NCI-H510A treated with DMSO at 0.1 percent for 48 hours (cell line): ENCODE measurements at regions not wholly inside any gene's neighbourhood (a gene's known extent, or its start where the extent isn't known, plus 50 kb on each side); places are given as distances from the start of the nearest gene placed in this dataset.

Source experiments
- DNase-seq: peaks from one replicate; lab custom pipeline; 2025; lab: John Stamatoyannopoulos, UW

DNA sequence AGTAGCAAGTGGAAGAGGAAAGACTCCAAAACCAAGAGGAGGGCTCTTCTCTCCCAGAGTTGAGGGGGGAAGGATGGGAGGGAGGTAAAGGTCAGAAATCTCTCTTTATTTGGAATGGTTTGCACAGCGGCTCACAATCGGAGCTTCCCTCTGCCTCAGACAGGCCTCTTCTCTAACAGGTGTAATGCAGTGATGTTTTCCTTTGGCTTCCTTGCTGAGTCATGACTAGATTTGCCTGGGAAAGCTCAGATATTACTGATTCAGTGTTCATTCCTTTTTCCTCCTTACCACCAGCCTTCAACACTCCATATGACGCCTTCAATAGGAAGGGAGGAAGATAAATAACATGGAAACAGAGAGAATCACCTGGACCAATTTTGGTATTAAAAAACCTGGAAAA lies 136.6 kb downstream of the RNF152 start:
- no peak for DNase-seq

DNA sequence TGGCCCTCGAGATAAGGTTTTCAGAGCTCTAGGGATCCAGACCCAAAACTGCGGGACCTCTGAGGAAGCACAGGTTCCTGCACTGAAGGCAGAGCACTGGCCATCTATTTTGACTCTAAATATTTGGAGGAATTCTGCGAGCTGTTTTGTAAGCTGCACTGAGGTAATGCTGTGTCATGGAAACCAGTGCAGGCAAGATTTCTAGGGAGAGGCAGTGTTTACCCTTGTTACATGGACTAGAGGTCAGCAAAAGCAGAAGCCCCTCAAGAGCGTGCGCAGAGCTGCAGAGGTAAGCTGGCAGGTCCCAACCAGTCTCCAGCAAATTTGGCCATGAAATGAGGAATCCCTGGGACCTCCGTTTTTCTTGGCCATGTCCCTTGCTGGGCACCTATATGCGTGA lies 137.3 kb downstream of the RNF152 start:
- DNase-seq: no peak

DNA sequence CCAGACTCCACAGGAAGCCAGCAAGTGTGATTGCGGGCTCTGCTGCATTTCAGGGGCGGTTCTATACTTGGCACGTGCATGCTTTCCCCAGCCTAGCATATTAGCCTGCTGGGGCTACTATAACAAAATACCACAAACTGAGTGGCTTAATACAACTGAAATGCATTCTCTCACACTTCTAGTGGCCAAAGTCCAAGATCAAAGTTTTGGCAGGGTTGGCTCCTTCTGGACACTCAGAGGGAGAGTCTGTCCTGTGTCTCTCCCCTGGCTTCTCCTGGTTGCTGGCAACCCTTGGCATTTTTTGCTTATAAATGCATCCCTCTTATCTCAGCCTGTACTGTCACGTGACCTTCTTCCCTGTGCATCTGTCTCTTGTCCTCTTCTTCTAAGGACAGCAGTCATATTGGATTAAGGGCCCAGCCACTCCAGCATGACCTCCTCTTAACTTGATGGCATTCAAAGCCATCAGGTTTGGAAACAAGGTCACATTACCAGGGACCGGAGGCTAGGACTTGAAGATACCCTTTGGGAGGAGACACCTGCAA lies 138.7 kb downstream of the RNF152 start:
- DNase-seq: no peak

DNA sequence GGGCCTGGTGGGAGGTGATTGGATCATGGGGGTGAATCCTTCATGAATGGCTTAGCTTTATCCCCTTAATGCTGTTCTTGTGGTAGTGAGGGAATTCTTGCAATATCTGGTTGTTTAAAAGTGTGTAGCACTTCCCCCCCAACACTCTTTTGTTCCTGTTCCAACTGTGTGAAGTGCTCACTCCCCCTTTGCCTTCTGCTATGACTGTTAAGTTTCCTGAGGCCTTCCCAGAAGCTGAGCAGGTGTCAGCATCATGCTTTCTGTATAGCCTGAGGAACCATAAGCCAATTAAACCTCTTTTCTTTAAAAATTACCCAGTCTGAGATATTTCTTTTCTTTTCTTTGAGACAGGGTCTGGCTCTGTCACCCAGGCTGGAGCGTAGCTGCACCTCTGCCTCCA lies 139.4 kb downstream of the RNF152 start:
- no peak for DNase-seq

DNA sequence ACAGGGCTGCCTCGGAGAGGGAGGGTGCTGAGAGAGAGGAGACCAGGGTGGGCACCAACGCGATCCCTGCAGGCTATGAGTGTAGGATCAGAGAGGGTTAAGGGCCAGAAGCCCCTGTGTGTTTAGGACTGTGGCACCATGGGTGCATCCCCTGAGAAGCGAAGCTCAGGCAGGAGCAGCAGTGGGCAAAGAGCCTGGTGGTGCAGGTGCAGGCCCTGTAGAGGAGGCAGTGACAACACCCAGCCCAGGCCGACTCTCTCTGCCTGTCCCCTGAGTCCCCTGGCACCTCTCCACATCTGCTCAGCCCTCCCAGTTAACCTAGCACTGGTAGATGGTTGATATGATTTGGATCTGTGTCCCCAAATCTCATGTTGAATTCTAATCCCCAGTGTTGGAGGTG lies 139.8 kb downstream of the RNF152 start:
- no peak for DNase-seq

DNA sequence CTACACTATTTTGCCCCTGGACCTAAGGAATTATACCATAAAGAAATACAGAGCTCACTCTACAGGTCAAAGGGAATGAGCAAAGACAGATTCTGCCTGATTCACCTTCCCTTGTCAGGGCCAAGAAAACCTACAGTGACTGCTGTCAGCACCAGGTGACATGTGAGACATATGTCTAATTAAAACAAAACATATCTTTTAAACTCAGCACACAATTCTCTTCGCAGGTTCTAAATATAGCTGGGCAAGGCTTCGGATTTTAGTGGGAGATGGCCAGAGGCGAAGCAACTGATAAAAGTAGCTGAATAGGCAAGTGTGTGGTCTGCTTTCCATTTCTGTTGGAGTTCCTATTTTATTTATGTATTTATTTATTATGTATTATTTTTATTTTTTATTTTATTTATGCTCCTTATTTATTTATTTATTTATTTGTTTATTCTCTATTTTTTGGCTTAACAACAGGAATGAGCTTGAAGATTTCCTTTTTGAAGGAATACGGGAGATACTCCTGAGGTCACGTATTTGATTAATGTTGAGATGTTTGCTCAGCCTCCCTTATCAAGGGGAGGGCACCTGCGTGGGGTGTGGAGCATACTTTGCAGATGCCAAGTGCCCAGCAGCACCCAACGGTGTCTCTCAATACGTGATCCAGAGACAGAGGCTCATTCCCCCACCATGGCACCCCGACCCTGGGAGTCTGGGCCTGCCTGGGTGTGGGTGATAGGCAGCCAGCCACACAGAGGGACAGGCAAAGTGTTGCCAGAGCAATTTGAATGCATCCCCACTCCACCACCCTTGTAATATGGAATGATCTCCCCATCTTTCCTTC lies 141.8 kb downstream of the RNF152 start:
- no peak for DNase-seq

DNA sequence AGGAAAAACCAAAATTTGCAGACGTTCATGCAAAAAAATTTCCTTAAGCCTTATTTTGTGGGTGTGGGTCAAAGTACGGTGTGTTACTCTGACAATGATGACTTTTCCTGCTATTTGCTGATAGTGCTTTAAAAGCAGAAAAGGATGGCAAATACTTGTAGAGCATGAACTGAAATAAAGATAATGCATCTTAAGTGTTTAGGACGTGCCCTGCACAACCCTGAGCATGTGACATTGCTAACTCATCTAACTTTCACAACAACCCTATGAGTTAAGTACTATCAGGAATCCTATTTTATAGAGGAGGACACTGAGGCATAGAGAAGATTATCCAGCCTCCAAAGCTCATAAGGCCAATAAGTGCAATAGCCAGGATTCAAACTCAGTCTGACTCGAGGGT lies 143.3 kb downstream of the RNF152 start:
- DNase-seq: no peak

DNA sequence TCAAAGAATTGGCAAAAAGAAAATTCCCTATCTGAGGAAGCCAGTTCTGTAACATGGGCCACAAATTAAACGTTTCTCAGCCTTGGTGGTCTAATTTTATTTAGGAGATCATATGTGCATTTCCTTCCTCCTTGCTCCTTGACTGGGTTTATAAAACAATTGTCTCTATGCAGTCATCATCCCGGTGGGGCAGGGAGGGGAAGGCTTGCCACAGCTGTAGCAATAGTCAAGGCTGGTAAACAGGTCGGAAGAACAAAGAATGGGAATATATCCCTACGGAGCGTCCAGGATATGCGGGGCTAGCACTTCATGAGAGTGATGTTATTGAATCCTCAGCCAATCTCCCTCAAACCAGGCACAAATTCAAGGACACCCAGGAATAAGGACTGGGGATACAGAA lies 143.8 kb downstream of the RNF152 start:
- no peak for DNase-seq

DNA sequence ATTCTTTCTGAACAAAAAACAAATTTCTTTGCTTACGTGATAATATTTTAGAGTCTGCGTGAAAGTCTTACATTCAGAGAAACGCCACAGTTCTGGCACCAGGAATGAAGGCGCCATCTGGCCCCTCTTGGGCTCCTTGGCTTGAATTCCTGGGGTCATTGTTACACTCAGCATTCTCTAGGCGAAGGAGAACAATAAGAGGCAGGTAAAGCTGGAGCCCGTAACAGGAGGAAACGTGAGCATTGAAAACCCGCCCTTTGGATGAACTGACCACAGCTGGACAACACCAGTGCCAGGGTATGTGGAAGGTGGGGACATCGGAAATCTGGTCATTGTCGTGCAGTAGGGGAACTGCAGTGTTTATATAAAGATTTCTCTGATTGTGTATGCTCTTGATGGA lies 144.8 kb downstream of the RNF152 start:
- no peak for DNase-seq

DNA sequence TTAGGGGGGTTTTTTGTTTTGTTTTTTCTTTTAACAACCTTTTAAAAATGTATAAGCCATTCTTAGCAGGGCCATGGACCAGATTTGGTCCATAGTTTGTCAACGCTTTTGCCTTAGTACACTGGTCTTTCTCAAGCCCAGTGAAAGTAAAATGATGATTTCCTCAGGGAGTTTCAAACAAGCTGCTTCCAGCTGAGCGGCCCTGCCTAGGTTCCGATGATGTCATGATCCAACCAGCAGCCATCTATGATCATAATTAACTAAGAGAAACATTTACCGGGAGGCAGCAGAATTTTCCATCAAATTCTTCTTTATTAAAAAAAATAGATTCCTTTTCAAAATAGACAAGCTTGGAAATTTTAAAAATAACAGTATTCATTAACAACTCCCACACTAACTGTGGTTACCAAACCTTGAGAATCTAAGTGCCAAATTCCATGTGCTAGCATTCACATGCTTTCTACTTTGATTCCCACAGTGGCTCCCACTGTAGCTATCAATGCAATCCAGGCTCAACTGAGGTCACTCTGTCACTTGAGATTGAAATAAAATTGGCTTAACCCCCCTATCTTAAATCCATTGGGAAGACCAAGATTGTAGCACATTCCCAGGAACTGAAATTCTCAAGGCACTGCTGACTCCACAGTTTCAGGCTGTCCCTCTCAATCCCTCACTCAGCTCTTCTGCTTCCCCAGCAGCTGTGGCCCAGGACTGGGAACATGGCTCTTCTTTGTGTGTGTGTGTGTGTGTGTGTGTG lies 148.9 kb downstream of the RNF152 start:
- no peak for DNase-seq

DNA sequence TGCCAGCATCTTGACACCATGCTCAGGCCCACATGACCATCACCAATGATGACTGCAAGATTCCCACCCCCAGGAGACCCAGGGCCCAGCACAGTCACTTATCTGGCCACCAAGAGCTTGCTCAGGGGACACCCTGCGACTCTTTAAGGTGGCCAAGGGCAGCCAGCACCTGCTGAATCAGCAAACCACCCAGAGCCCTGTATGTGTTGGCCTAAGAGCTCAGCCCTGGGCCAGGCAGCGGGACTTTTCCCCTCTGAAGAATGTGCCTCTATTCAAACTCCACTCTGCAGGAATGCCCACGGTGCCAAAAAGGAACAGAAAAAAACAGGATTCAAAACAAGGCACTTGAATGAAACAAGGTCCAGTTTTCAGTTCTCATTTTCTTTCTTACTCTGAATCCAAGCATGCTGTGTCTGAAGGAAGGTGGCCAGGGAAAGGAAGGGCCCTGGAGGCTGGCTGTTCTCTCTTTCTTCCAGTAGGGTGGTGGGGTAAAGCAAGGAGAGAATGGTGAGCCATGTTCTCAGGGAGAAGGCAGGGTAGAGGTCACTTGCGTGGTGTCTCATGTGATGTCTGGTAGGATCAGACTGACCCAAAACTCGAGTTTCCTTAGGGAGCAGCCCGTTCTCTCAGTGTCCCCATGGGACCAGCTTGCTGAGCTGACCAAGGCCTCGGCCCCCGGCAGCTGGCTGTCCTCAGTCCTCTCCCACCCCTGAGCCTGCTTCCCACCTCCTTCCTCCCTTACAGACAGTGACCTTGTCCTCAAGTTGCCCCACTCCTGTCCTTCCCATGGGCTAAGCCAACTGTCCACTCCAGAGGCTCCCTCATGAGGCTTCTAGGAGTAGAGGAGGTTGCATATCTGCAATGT lies 150.0 kb downstream of the RNF152 start:
- DNase-seq: no peak

DNA sequence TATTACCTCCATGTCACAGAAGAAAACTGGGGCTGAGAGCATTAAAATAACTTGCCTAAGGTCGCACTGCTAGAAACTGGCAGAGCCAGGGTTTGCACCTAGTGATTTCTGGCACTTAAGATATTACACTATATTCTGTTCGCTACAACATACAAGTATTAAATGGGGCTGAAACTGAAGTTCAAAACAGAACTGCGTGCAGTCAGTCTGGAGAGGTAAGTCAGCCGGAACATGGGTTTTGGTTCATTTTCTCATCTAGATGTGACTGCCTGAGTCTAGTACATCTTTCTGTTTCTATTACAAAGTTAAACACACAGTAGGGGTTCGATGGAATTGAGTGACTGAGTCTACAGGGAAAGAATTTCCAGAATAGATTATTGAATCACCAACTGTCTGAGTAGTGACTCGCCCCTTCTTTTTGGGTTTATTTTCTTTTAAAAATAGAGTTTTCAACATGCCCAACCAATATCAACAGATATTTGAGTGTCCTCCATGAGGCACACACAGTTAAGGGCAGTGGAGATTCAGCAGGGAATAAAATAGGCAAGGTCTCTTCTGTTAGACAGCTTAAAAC lies 150.8 kb downstream of the RNF152 start:
- no peak for DNase-seq

DNA sequence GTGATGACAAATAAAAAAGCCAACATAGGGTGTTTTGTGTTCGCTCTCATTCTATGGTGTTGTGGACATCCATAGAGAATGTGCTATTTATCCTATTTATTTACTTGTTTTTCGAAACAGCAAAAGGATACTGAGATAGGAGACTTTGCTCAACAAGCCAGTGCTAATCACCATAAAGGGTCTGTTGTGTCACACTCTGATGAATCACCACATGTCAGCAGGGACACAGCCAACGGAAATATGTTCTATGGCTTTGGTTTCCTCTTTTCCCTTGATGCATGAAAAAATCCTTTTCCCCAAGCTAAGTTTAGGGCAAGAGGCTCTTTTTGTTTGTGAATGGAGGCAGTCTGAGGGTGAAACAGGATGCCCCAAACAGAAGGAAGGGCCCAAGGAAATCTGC lies 154.3 kb downstream of the RNF152 start:
- DNase-seq: no peak

DNA sequence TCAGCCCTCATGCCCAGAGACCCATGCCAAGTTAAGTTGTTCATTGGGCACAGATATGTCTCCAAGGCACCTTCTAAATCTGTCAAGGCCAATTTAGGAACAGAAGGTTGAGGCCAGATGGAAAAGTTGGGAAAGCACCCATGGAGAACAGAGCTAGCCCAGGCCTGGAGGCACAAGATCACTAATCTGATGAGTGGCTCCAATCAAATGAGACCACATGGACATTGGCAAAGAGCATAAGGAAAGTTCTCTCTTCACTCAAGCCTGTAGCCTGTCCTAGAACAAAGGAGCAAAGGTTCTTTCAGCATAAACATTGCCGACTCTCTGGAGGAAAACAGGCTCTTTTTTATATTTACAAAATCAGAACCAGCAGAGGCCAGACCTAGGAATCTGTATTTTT lies 154.8 kb downstream of the RNF152 start:
- DNase-seq: no peak

DNA sequence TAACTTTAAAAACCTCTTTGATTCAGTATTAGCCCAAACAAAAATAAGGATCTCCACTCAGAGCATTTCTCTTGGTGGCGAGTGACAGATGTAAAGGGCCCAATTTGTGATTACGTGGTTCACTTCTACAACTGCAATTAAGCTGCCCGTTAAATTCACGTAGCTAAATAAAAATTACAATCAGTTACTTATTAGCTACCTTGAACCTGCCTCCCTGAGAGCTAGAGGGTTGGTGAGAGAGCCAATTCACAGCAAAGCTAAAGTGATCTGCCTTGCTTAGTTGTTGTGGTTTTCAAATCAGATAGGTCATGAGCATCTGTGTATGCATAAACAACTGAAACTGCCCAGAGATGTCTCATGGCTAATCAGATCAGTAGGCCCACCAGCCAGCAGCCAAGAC lies 156.7 kb downstream of the RNF152 start:
- no peak for DNase-seq

DNA sequence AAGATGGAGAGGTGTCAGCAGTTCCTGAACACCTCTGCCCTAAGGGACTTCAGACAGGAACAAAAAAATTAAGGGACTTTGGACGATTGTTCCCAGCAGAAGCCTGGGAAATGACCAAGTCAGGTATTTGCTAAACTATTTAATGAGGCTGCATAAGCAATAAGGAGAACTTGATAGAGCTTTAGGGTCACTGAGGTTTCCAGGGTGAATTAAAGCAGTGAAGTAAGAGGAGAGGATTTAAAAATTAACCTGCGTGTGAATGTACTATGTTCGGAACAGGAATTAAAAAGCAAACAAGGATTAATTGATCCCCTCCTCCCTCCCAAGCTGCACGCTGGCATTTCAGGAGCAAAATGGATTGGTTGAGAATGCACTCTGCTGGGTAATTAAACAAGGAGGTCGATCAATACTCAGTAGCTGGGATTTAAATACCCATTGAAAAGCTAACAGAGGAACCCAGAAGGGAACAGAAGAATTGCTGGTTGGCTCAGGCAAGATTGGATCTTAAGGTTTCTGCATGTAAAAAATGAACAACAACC lies 157.2 kb downstream of the RNF152 start:
- DNase-seq: no peak

DNA sequence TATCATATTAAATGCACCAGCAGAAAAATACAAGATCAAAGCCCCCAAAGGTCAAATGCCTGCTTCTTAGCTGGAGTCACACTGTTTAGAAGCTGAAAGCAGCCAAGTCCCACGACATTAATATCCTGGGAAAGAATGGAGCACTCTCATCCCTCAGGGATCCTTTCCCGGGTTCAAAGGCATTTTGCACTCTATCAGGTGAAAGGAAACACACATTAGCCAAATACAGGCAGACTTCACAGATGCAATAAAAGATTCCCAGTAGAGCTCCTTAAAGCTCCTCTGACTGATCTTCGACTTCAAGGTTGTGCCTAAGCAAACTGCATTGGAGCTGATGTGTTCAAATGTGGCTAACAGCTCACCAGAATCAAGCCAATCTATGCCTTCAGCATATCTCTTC lies 158.4 kb downstream of the RNF152 start:
- no peak for DNase-seq

DNA sequence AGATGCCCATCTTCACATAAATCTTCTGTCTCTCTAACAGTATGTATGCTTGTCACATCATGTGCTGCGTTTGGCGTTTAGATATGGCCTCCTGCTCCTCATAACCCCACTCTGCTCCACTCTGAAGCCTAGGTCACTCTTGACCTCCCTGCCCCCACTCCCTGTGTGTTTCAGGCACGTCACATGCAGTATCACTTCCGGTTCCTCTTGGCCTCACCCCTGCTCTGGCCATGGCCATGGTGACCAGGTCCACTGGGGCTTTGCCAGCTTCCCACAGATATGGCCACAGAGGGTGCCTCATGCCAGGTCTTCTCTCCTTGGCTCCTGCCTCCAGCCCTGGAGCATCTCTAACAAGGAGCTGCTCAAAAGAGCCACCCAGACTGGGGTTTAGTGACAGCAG lies 160.0 kb downstream of the RNF152 start:
- no peak for DNase-seq

DNA sequence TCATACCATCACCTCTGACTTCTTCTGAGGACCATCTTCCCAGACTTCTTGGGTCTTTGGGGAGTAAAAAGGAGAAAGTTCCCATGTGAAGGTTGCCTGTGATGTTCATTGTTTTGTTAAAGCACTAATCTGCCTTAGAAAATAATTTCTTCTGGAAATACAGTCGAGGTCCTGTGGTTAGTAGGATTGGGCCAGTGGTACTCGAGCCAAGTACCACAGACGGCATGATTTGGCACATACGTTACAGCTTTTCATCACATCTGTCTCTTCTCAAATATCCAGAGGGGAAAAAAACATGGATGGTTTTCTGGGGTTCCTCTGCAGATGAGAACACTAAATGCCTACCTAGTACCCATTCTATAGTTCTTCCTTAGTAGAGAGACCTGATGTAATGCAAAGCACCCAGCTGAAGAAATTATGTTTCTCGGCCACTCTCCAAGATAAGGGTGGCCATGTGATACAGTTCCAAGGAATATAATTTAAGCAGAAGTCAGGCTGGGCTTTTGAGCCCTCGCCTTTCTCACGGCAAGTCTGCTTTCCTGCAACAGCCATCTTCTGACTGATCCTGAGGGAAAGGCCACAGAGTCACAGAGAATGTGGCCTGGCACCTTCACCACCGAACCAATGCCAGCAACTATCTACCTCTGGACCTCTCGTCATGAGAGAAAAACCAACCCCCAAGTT lies 161.0 kb downstream of the RNF152 start:
- no peak for DNase-seq

DNA sequence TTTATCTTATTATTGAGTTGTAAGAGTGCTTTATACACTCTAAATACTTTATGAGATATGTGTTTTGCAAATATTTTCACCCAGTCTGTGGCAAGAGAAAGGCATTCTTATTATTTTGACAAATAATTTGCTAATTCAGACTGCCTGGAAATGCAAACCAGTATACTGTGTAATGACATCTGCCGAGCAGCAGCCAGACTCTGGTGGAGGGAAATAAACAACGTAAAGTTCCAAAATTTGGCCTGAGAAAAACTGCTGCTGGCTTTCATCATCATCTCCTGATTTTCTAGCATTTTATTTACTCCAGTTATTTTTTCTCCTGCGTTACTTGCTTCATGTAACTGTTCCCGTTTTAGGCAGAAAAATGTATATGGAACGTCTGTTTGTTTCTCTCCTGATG lies 161.6 kb downstream of the RNF152 start:
- DNase-seq: no peak

DNA sequence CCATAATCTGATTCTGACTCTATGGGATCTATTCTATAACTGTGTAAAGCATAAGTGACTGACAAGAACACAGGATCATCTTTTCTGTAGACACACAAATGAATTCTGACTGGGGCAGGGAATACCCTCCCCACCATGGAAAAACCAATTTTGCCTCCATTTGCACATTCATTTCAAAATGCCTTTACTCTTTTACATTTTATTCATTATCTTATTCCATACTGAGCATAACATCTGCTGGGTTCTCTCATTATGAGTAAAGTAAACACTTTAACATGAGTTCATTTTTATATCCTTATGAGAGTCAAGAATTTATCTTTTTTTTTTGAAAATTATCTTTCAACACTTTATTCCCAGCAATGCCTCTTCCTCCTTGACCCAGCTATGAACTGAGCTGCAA lies 163.5 kb downstream of the RNF152 start:
- no peak for DNase-seq
